ENCODE measurements at regions not wholly inside any gene's neighbourhood (a gene's known extent, or its start where the extent isn't known, plus 50 kb on each side); places are given as distances from the start of the nearest gene placed in this dataset.

DNA sequence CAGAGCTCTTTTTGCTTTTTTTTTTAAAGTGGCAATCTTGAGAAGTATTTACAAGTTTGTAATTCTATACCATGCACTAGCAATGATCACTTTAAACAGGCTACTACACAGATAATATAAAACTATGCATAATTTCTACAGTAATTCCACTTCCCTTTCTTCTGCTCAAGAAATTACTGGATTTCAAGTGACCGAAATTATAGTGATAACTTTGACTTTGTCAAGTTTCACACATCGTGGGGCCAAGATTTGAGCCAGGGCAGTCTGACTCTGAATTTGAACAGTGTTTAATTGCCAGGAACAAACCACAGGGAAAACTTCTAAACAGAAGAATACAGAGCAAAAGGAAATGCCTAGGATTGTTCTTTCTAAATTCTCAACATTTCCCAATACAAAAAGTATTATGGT, 288.3 kb upstream of the MKLN1 start (continued):
- no peak for TF ChIP-seq ZNF639 (tag by site-specific recombination; IDR thresholded peaks at IDR 0.05)

DNA sequence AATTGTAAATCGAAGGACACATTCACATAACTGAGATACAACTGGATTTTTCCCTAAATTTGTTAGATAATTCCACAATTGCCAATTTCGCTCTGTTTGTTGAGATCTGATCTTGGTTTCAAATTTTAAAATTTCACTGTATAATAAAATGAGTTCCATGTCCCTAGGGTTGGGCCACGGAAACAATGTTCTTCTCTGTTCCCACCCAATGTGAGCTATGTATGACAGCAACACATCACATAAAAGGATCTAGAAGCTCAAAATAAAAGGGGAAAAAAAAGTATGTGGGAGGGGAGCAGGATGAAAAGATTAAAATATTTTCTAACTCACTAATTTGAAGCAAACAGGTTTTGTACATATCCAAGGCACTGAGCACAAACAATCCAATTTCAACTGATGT, 287.8 kb upstream of the MKLN1 start:
- CTCF ChIA-PET = interaction anchor here (0.6 to 4.4 kb wide), 46 partner anchors 9 to 472 kb away, joined by 3 to 91 read pairs (median 5); no protein-coding TSS in a partner anchor
- TF ChIP-seq, protein P1, sequence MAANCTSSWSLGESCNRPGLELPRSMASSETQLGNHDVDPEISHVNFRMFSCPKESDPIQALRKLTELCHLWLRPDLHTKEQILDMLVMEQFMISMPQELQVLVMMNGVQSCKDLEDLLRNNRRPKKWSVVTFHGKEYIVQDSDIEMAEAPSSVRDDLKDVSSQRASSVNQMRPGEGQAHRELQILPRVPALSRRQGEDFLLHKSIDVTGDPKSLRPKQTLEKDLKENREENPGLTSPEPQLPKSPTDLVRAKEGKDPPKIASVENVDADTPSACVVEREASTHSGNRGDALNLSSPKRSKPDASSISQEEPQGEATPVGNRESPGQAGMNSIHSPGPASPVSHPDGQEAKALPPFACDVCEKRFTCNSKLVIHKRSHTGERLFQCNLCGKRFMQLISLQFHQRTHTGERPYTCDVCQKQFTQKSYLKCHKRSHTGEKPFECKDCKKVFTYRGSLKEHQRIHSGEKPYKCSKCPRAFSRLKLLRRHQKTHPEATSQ (tag by site-specific recombination; IDR thresholded peaks at IDR 0.05) = no peak
- TF ChIP-seq ZNF843 (tag by site-specific recombination; IDR thresholded peaks at IDR 0.05) (no peak), ZNF670 (tag by site-specific recombination; IDR thresholded peaks at IDR 0.05; ENCODE audit: low read depth) (no peak), SCRT2 (tag by site-specific recombination; IDR thresholded peaks at IDR 0.05) (no peak), ZNF26 (tag by site-specific recombination; IDR thresholded peaks at IDR 0.05) (no peak), ZSCAN30 (tag by site-specific recombination; IDR thresholded peaks at IDR 0.05) (no peak)
- POLR2A ChIA-PET = interaction anchor here (0.7 kb wide), 1 partner anchor 143 kb away, joined by 3 read pairs; no protein-coding TSS in a partner anchor
- Histone ChIP-seq H3K27ac (ENCODE audit: extremely low read depth, low read depth, low read length) (no peak overlapping the region), H3K9me3 (ENCODE audit: control insufficient read depth, insufficient read depth, low read depth, low read length) (no peaks in the 10 kb centered on the region), H3K4me1 (ENCODE audit: control insufficient read depth, insufficient read depth, low read length) (peaks cover 3% of the 10 kb centered on the region; the same call in 1 of the 2 replicates), H3K36me3 (ENCODE audit: control insufficient read depth in 2 of 2, insufficient read depth in 1 of 2, low read length in 2 of 2) (no peaks in the 10 kb centered on the region; a peak in 1 of 3 replicates), H3K4me3 (ENCODE audit: low read depth, low read length) (no peak overlapping the region)

DNA sequence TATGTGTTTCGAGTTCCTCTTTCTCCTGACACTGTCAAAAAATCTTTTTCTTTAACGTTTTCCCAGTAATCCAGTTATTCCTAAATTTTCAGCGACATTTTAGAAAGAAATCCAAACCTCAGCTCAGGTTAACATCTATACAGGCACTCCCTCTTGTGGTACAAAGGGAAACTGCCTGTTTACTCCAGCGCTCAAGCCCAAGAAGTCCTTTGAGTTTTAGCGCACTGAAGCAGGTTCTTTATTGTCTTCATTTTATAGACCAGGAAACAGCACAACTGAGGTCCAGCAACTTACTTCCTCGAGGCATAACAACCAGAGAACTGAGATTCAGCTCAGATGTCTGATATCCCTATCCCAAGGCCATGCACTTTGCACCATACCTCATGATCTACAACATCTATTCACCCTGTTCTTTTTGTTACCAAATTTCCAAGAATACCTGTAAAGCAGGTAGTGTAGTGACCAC, 287.2 kb upstream of the MKLN1 start:
- POLR2A ChIA-PET = interaction anchor here (0.7 kb wide), 1 partner anchor 143 kb away, joined by 3 read pairs; no protein-coding TSS in a partner anchor
- no peak overlapping the region for H3K4me3 ChIP-seq (ENCODE audit: low read depth, low read length)
- no peak for TF ChIP-seq ZBTB20 (tag by site-specific recombination; IDR thresholded peaks at IDR 0.05)
- peak; percentile 72 for TF ChIP-seq IKZF3 (tag by site-specific recombination; IDR thresholded peaks at IDR 0.05)
- no peak for TF ChIP-seq ZNF560 (tag by site-specific recombination; IDR thresholded peaks at IDR 0.05; ENCODE audit: borderline replicate concordance)
- TF ChIP-seq ZNF2 (tag by site-specific recombination; IDR thresholded peaks at IDR 0.05) = 0 out of 2 replicates have a peak, but pooled peaks have one; percentile 37
- TF ChIP-seq, protein P2, sequence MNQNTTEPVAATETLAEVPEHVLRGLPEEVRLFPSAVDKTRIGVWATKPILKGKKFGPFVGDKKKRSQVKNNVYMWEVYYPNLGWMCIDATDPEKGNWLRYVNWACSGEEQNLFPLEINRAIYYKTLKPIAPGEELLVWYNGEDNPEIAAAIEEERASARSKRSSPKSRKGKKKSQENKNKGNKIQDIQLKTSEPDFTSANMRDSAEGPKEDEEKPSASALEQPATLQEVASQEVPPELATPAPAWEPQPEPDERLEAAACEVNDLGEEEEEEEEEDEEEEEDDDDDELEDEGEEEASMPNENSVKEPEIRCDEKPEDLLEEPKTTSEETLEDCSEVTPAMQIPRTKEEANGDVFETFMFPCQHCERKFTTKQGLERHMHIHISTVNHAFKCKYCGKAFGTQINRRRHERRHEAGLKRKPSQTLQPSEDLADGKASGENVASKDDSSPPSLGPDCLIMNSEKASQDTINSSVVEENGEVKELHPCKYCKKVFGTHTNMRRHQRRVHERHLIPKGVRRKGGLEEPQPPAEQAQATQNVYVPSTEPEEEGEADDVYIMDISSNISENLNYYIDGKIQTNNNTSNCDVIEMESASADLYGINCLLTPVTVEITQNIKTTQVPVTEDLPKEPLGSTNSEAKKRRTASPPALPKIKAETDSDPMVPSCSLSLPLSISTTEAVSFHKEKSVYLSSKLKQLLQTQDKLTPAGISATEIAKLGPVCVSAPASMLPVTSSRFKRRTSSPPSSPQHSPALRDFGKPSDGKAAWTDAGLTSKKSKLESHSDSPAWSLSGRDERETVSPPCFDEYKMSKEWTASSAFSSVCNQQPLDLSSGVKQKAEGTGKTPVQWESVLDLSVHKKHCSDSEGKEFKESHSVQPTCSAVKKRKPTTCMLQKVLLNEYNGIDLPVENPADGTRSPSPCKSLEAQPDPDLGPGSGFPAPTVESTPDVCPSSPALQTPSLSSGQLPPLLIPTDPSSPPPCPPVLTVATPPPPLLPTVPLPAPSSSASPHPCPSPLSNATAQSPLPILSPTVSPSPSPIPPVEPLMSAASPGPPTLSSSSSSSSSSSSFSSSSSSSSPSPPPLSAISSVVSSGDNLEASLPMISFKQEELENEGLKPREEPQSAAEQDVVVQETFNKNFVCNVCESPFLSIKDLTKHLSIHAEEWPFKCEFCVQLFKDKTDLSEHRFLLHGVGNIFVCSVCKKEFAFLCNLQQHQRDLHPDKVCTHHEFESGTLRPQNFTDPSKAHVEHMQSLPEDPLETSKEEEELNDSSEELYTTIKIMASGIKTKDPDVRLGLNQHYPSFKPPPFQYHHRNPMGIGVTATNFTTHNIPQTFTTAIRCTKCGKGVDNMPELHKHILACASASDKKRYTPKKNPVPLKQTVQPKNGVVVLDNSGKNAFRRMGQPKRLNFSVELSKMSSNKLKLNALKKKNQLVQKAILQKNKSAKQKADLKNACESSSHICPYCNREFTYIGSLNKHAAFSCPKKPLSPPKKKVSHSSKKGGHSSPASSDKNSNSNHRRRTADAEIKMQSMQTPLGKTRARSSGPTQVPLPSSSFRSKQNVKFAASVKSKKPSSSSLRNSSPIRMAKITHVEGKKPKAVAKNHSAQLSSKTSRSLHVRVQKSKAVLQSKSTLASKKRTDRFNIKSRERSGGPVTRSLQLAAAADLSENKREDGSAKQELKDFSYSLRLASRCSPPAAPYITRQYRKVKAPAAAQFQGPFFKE (tag by site-specific recombination; IDR thresholded peaks at IDR 0.05; ENCODE audit: borderline replicate concordance) = no peak
- TF ChIP-seq, protein P3, sequence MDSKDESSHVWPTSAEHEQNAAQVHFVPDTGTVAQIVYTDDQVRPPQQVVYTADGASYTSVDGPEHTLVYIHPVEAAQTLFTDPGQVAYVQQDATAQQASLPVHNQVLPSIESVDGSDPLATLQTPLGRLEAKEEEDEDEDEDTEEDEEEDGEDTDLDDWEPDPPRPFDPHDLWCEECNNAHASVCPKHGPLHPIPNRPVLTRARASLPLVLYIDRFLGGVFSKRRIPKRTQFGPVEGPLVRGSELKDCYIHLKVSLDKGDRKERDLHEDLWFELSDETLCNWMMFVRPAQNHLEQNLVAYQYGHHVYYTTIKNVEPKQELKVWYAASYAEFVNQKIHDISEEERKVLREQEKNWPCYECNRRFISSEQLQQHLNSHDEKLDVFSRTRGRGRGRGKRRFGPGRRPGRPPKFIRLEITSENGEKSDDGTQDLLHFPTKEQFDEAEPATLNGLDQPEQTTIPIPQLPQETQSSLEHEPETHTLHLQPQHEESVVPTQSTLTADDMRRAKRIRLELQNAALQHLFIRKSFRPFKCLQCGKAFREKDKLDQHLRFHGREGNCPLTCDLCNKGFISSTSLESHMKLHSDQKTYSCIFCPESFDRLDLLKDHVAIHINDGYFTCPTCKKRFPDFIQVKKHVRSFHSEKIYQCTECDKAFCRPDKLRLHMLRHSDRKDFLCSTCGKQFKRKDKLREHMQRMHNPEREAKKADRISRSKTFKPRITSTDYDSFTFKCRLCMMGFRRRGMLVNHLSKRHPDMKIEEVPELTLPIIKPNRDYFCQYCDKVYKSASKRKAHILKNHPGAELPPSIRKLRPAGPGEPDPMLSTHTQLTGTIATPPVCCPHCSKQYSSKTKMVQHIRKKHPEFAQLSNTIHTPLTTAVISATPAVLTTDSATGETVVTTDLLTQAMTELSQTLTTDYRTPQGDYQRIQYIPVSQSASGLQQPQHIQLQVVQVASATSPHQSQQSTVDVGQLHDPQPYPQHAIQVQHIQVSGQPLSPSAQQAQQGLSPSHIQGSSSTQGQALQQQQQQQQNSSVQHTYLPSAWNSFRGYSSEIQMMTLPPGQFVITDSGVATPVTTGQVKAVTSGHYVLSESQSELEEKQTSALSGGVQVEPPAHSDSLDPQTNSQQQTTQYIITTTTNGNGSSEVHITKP (tag by site-specific recombination; IDR thresholded peaks at IDR 0.05) = no peak
- TF ChIP-seq ZNF654 (tag by site-specific recombination; IDR thresholded peaks at IDR 0.05; ENCODE audit: low read depth) = peak; percentile 94
- TF ChIP-seq ZNF155 (tag by site-specific recombination; IDR thresholded peaks at IDR 0.05) = no peak
- TF ChIP-seq ZNF660 (tag by site-specific recombination; IDR thresholded peaks at IDR 0.05) = 0 out of 2 replicates have a peak, but pooled peaks have one; percentile 45

More for the DNA sequence above, 287.2 kb upstream of the MKLN1 start:
- CTCF ChIA-PET = interaction anchor here (0.6 to 4.4 kb wide), 50 partner anchors 9 to 471 kb away, joined by 3 to 91 read pairs (median 4); no protein-coding TSS in a partner anchor
- H3K9me3 ChIP-seq (ENCODE audit: control insufficient read depth, insufficient read depth, low read depth, low read length) = no peaks in the 10 kb centered on the region
- H3K27ac ChIP-seq (ENCODE audit: extremely low read depth, low read depth, low read length) = no peak overlapping the region
- H3K36me3 ChIP-seq (ENCODE audit: control insufficient read depth in 2 of 2, insufficient read depth in 1 of 2, low read length in 2 of 2) = no peaks in the 10 kb centered on the region; a peak in 1 of 3 replicates
- H3K4me1 ChIP-seq (ENCODE audit: control insufficient read depth, insufficient read depth, low read length) = peaks cover 3% of the 10 kb centered on the region; the same call in 1 of the 2 replicates

All from HEK293 (cell line).